COR-L47 (cell line): ENCODE measurements at regions not wholly inside any gene's neighbourhood (a gene's known extent, or its start where the extent isn't known, plus 50 kb on each side); places are given as distances from the start of the nearest gene placed in this dataset.
"Not testable (repeated sequence)": the region's sequence is repeated elsewhere in the genome, so short reads cannot be mapped to it uniquely, and the experiment has no call there.

Source experiments
- DNase-seq: peaks from one replicate; lab custom pipeline; 2025; lab: John Stamatoyannopoulos, UW

DNA sequence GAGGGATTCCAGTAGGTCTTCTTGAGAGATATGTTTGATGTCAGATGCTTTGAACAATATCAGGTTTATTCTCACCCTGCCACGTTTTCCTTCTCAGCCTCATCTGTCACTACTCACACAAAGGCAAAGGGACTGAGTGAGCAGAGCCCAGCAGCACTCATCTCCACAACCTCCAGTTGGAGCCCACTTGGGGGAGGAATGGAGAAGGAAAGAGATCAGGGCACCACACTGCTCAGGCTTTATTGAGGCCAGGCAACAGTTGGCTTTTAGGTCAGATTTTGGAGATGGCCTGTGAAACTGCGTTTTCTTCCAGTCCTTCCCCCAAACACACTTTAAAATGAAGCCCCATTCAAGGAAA is 57.3 kb upstream of the SEC22B start:
- not testable (repeated sequence) for DNase-seq

DNA sequence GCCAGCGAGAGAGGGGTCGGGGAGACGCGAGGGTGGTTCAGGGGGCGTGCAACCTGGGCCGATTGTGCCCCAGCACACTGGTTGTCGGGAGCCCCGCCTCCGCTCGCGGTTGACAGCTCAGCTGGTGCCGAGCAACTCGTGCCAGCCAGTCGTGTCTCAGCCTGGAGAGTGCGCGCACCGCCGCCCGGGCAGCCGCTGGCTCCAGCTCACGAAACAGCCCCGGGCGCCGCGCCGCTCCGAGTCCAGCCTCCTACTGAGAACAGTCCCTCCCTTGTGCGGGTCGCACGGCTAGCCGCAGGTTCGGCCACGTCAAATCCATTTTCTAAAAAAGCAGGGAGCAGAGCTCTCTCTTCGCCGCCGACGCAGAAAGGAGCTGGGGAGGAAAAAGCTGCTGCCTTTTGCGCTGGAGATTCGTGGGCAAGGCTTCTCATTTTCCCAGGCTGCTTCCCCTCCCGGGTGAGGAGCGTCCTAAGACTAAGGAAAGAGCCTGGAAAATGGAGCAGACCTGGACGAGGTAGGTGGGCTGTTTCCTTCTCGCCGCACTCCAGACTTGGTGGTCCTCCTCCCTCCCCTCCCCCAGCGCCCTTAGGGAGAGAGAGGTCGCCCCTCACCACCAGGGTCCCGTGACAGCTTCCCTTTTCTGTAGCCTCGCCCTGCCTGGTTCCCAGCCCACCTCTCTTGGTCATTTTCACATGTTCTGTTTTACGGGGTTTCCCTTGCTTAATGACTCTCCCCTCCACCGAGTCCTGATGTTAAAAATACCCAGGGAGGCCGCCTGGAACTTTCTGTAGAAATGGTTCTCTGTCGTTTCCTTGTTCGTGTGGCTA is 56.7 kb upstream of the SEC22B start:
- DNase-seq = not testable (repeated sequence)

DNA sequence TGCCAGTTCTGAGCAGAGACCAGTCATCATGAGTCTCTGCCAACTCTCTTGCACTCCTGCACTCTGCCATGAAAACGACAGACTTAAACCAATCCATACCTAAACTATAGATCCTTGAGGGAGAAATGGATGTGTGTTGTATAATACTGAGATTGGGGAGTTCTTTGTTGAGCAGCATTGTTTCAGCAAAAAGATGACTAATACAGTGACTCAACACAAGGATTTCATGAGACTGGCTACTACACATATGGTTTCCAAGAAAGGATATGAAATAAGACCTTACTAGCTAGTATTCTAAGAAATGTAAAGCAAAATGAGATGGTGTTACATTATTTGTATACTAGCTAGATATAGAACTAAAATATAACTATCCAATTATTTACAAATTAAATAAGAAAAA is 53.5 kb upstream of the SEC22B start:
- not testable (repeated sequence) for DNase-seq
